T-helper 2 cell treated with Interferon-gamma antibody and Interleukin-4, amounts not matched to agents 100 ng/mL and 5 ng/mL, for 36 hours (primary cell): ENCODE measurements at regions not wholly inside any gene's neighbourhood (a gene's known extent, or its start where the extent isn't known, plus 50 kb on each side); places are given as distances from the start of the nearest gene placed in this dataset.
"Not testable (repeated sequence)": the region's sequence is repeated elsewhere in the genome, so short reads cannot be mapped to it uniquely, and the experiment has no call there.

Experiments used
- intact Hi-C: fragments of 100-400 bp; cut with micrococcal nuclease; formaldehyde crosslinking; loops from one replicate; pipeline ENCODE4 v1.15.1; 2023

- intact Hi-C loops: no loop called here
Observed at GRCh38 chr7:91457208-91457607, 193.0 kb downstream of the FZD1 start.

DNA sequence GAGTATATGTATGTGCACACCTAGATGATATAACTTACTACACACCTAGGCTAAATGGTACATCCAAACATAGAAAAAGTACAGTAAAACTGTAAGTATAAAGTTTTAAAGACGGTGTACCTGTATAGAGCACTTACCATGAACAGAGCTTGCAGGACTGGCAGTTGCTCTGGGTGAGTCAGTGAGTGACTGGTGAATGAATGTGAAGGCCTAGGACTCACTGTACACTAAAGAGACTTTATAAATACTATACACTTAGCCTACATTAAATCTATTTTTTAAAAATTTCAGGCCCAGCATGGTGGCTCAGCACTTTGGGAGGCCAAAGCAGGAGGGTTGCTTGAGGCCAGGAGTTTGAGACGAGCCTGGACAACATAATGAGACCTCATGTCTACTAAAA lies 195.3 kb downstream of the FZD1 start:
- intact Hi-C loops: no loop called here

DNA sequence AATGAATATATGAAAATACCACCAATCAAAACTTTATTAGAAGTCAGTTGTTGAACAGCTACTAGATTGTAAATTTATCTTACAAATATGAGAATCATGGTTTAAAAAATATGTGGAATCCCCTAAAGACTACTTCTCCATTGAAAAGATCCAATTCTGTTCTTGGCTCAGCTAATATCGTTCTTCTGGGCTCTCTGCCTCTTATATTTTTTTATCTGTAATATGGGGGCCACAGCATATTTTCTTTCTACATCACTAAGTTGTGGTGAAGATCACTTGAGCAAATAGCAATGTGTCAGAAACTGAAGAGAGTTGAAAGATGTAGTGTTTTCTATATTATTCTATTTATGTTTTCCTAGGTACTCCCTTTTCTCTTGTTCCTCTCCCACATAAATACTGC lies 198.1 kb downstream of the FZD1 start:
- intact Hi-C loops: no loop called here

GRCh38 chr7:91463330-91463729 lies 199.1 kb downstream of the FZD1 start:
- intact Hi-C loops: no loop called here

- intact Hi-C loops: no loop called here
Observed at GRCh38 chr7:91465595-91466061, 201.4 kb downstream of the FZD1 start.

DNA sequence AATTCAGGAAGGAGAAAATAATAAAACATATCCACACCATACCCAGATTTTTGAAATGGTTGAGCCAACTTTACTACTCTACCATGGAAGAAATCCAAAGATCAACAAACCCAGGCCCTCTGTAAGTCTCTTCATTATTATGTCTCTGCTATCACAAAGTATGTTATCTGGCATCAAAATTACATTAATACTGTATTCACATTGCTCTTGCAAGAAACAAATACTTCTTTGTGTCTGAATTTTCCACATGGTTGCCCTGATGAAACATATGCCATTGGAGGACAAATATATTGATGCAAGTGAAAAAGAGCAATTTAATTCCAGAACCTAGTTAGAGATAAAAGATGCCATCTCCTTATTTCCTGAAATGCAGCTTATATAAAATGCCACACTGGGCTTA lies 204.0 kb downstream of the FZD1 start:
- intact Hi-C loops: no loop called here

DNA sequence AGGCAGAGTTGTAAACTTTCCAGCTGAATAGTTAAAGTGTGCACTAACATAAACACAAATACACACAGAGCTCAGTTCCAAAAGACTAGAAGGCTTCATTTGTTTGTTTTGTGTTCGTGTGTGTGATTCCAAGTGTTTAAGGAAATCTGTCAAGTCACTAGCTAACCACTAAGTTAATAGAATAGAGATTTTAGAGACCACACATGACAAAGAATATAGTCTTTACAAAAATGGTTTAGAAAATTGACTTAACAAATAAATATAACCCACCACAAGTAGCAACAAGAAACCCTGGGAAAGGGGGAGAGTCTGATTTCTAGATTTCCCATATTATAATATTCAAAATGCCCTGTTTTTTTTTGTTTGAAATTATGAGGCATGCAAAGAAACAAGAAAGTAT lies 209.4 kb downstream of the FZD1 start:
- intact Hi-C loops: no loop called here

GRCh38 chr7:91474074-91474473 lies 209.8 kb downstream of the FZD1 start:
- intact Hi-C loops: no loop called here

DNA sequence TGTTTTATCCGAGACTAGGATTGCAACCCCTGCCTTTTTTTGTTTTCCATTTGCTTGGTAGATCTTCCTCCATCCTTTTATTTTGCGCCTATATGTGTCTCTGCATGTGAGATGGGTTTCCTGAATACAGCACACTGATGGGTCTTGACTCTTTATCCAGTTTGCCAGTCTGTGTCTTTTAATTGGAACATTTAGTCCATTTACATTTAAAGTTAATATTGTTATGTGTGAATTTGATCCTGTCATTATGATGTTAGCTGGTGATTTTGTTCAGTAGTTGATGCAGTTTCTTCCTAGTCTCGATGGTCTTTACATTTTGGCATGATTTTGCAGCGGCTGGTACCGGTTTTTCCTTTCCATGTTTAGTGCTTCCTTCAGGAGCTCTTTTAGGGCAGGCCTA lies 216.2 kb downstream of the FZD1 start:
- intact Hi-C loops: not testable (repeated sequence)

GRCh38 chr7:91491868-91492267 lies 227.6 kb downstream of the FZD1 start:
- intact Hi-C loops: no loop called here

GRCh38 chr7:91492317-91492716 lies 228.1 kb downstream of the FZD1 start:
- intact Hi-C loops: no loop called here

GRCh38 chr7:91492773-91493172 lies 228.5 kb downstream of the FZD1 start:
- intact Hi-C loops: no loop called here

GRCh38 chr7:91494450-91494849 lies 230.2 kb downstream of the FZD1 start:
- intact Hi-C loops: no loop called here

GRCh38 chr7:91496251-91496820 lies 232.1 kb downstream of the FZD1 start:
- intact Hi-C loops: no loop called here

DNA sequence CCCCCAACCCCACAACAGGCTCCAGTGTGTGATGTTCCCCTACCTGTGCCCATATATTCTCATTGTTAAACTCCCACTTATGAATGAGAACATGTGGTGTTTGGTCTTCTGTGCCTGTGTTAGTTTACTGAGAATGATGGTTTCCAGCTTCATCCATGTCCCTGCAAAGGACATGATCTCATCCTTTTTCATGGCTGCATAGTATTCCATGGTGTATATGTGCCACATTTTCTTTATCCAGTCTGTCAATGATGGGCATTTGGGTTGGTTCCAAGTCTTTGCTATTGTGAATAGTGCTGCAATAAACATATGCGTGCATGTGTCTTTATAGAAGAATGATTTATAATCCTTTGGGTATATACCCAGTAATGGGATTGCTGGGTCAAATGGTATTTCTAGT lies 233.0 kb downstream of the FZD1 start:
- intact Hi-C loops: not testable (repeated sequence)

- intact Hi-C loops: no loop called here
Observed at GRCh38 chr7:91503934-91504555, 239.8 kb downstream of the FZD1 start.

DNA sequence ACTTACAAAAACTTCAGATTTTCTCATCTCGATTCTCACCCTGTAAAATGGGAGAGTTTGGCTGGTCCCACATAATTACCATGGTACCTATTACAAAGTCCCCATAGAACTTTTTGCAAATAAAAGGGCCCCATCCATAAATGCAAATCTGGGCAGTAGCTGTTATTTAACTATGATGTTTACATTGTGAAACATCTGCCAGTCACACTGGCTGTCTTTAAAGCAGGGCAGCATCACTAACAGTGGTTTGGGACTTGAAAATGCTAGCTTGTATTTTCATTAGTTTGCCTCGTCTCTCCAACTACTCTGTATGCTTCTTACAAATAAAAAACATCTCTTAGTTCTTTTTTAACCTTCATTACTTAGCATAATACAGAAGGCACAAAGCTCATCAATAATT lies 240.7 kb downstream of the FZD1 start:
- intact Hi-C loops: no loop called here

DNA sequence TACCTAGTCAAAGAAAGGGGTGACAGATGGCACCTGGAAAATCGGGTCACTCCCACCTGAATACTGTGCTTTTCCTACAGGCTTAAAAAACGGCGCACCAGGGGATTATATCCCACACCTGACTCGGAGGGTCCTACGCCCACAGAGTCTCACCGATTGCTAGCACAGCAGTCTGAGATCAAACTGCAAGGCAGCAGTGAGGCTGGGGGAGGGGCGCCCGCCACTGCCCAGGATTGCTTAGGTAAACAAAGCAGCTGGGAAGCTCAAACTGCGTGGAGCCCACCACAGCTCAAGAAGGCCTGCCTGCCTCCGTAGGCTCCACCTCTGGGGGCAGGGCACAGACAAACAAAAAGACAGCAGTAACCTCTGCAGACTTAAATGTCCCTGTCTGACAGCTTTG lies 242.7 kb downstream of the FZD1 start:
- intact Hi-C loops: not testable (repeated sequence)

DNA sequence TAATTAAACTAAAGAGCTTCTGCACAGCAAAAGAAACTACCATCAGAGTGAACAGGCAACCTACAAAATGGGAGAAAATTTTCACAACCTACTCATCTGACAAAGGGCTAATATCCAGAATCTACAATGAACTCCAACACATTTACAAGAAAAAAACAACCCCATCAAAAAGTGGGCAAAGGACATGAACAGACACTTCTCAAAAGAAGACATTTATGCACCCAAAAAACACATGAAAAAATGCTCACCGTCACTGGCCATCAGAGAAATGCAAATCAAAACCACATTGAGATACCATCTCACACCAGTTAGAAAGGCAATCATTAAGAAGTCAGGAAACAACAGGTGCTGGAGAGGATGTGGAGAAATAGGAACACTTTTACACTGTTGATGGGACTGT lies 247.6 kb downstream of the FZD1 start:
- intact Hi-C loops: not testable (repeated sequence)

- intact Hi-C loops: no loop called here
Observed at GRCh38 chr7:91512958-91513357, 248.7 kb downstream of the FZD1 start.

GRCh38 chr7:91514591-91514990 lies 250.4 kb downstream of the FZD1 start:
- intact Hi-C loops: no loop called here

DNA sequence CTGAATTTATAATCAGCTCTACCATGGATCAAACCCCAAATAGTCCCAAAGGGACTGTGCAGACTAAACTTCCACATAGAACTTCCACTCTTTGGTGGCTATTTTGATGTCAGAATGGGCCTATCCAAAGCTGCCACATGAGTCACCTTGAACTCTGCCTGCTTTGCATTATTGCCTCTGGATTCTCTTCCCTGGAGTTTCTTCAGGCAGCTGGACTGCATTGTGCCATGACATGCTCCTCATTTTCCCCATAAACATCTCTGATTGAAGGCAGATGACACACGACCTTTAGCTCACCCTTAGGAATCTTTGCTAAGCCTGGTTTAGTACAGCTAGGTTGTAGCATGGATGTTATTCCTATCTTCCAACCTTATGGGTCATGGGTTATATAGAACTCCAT lies 251.7 kb downstream of the FZD1 start:
- intact Hi-C loops: no loop called here

- intact Hi-C loops: no loop called here
Observed at GRCh38 chr7:91517201-91517785, 253.1 kb downstream of the FZD1 start.
